NCI-H1417 (cell line): ENCODE measurements at regions not wholly inside any gene's neighbourhood (a gene's known extent, or its start where the extent isn't known, plus 50 kb on each side); places are given as distances from the start of the nearest gene placed in this dataset.
"Not testable (repeated sequence)": the region's sequence is repeated elsewhere in the genome, so short reads cannot be mapped to it uniquely, and the experiment has no call there.

ENCODE experiments used
- DNase-seq, 3 experiments: peaks; one replicate each; lab custom pipeline; 2025; lab: John Stamatoyannopoulos, UW

DNA sequence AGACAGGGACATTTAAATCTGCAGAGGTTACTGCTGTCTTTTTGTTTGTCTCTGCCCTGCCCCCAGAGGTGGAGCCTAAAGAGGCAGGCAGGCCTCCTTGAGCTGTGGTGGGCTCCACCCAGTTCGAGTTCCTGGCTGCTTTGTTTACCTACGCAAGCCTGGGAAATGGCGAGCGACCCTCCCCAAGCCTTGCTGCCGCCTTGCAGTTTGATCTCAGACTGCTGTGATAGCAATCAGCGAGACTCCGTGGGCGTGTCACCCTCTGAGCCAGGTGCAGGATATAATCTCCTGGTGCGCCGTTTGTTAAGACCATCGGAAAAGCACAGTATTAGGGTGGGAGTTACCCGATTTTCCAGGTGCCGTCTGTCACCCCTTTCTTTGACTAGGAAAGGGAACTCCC, 93.3 kb downstream of the ANKRD30BL start:
- not testable (repeated sequence) for DNase-seq

DNA sequence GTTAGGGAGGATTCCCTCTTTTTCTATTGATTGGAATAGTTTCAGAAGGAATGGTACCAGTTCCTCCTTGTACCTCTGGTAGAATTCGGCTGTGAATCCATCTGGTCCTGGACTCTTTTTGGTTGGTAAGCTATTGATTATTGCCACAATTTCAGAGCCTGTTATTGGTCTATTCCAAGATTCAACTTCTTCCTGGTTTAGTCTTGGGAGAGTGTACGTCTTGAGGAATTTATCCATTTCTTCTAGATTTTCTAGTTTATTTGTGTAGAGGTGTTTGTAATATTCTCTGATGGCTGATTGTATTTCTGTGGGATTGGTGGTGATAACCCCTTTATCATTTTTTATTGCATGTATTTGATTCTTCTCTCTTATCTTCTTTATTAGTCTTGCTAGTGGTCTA, 96.4 kb downstream of the ANKRD30BL start:
- peak in 1 of 3 experiments; percentile 0 for DNase-seq

DNA sequence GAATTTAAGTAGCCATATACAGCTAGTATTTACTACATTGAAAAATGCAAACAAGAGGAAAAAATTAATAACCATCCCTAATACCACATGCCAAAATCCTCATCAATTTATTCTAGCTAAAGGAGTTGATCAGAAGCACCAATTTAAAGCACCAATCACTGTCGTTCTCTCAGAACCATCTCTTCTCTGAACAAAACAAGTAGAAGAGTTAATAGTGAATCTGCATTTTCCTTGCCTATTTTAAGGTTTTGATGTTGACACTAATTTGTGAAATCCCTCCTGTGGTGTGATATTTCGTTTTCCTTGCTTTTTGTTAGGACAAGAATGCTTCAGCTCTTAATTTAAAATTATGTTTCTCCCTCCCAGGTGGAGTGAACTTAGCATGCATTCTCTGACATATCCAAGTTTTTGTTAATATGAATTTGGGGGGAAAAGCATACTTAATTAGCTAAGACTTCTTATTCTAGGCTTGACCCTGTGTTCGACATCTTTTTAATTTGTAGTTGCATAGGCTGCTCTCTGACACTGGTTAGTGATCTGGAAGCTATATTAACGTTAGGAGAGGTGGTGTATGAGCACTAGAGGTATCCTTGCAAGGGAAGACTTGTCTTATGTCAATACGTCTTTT, 122.0 kb downstream of the ANKRD30BL start:
- DNase-seq = peak in 1 of 3 experiments; percentile 19

DNA sequence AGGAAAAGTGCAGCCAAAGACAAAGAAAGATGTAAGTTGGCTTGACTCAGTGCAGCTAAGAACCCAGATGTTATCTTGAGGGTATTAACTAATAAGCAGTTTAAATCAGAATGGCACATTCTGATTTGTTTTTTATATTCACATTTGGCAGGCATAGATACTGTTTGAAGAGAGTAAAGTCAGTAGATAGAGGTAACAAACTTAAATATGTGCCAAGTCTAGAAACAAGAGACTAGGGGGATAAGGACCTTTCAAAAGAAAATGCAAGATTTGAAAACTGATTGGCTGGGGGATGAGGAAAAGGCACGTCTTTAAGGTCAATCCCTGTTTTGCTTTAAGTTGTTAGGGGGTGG, 122.9 kb downstream of the ANKRD30BL start:
- not testable (repeated sequence) for DNase-seq

DNA sequence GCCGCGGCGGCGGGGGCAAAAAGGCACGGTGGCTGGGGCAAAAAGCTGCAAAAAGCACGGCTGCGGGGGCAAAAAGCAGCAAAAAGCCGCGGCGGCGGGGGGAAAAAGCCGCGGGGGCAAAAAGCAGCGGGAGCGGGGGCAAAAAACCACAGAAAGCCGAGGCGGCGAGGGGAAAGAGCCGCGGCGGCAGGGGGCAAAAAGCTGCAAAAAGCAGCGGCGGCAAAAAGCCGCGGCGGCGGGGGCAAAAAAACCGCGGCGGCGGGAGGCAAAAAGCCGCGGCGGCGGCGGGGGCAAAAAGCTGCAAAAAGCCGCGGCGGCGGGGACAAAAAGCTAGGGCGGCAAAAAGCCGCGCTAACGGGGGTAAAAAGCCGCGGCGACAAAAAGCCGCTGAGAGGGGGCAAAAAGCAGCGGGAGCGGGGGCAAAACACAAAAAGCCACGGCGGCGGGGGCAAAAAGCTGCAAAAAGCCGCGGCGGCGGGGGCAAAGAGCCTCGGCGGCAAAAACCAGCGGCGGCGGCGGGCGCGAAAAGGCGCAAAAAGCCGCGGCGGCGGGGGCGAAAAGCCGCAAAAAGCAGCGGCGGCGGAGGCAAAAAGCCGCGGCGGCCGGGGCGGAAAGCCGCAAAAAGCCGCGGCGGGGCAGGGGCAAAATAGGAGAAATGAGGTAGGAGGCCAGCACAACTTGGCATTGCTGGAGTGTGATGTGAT, 123.4 kb downstream of the ANKRD30BL start:
- peak; percentile 20 to 73 (median 66) for DNase-seq

DNA sequence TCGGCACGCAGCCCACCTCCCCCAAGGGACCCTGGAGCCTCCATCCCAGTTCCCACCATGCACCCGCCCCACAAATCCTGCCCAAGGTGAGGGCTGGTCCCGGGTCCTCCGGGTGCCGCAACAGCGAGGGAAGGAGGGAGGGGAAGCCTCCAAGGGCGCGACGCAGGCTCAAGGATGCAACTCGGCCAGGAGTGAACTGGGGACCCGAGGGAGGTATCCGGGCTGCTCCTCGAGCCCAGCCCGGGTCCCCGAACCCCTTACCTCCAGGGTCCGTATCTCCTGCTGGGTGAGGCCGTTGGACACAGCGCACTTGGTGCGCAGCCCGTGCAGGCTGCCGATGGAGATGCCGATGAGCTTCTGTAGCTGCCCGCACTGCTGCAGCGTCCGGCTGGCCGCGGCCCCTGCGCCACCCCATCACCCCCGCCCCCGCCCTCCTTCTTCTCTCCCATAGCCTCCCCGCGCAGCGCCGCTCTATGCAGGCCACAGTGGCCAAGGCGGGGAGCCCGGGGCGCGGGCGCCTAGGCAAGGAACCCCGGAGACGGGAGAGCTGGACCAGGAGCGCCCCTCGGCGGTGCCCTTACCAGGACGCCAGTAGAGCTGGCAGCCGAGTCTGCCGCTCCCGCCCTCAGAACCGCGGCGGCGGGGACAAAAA, 124.1 kb downstream of the ANKRD30BL start:
- peak; percentile 31 to 67 (median 63) for DNase-seq

DNA sequence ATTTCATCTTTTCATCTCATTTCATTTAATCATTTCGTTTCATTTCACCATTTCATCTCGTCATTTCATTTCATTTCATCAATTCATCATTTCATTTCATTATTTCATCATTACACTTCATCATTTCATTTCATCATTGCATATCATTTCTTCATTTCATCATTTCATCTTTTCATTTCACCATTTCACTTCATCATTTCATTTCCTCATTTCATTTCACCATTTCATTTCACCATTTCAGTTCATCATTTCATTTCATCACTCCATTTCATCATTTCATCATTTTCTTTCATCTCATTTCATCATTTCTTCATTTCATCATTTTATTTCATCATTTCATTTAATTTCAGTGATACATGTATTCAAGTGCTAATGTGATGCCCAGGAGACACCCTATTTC, 127.1 kb downstream of the ANKRD30BL start:
- DNase-seq = no peak

DNA sequence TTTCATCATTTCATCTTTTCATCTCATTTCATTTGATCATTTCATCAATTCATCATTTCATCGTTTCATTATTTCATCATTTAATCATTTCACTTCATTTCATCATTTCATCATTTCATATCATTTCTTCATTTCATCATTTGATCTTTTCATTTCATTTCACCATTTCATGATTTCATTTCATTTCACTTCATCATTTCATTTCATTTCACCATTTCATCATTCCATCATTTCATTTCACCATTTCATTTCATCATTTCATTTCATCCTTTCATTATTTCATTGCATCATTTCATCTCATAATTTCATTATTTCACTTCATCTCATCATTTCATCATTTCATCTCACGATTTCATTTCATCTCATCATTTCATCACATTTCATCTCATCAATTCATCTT, 127.8 kb downstream of the ANKRD30BL start:
- no peak for DNase-seq

DNA sequence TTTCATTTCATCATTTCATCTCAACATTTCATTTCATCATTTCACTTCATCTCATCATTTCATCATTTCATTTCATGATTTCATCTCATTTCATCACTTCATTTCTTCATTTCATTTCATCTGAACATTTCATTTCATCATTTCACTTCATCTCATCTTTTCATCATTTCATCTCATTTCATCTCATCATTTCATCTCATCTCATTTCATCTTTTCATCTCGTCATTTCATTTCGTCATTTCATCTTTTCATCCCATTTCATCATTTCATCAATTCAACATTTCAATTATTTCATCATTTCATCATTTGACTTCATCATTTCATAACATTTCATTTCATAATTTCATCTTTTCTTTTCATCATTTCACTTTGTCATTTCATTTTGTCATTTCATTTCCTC, 128.4 kb downstream of the ANKRD30BL start:
- no peak for DNase-seq

DNA sequence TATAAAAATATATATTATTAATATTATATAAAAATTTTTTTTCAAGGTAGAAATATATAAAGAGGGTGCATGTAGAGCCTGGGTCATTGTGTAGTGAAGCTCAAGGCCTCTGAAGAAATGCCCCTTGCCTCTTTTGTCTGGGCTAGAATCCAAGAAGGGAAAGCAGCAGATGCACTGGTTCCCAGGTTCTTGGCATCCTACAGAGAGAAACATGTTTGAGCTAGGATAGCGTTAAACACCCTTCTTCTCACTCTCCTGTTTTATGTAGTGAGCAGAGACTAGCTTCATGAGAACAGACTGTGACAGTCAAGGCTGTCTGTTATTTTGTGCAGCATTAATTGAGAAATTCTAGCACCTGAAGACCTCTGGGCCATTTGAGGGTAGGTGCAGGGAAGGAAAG, 149.7 kb downstream of the ANKRD30BL start:
- DNase-seq = not testable (repeated sequence)

DNA sequence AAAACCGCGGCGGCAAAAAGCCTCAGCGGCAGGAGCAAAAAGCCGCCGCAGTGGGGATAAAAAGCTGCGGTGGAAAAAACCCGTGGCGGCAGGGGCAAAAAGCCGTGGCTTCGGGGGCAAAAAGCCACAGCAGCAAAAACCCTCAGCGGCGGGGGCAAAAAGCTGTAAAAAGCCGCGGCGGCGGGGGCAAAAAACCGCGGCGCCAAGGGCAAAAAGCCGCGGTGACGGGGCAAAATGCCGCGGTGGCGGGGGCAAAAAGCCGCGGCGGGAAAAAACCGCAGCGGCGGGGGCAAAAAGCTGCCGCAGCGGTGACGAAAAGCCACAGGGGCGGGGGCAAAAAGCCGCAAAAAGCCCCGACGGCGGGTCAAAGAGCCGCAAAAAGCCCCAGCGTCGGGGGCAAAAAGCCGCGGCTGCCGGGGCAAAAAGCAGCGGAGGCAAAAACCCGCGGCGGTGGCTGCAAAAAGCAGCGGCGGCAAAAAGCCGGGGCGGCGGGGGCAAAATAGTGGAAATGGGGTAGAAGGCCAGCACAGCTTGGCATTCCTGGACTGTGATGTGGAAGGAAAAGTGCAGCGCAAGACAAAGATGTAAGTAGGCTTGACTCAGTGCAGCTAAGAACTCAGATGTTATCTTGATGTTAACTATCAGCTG, 151.8 kb downstream of the ANKRD30BL start:
- peak in 2 of 3 experiments; percentile 30 to 47 for DNase-seq

DNA sequence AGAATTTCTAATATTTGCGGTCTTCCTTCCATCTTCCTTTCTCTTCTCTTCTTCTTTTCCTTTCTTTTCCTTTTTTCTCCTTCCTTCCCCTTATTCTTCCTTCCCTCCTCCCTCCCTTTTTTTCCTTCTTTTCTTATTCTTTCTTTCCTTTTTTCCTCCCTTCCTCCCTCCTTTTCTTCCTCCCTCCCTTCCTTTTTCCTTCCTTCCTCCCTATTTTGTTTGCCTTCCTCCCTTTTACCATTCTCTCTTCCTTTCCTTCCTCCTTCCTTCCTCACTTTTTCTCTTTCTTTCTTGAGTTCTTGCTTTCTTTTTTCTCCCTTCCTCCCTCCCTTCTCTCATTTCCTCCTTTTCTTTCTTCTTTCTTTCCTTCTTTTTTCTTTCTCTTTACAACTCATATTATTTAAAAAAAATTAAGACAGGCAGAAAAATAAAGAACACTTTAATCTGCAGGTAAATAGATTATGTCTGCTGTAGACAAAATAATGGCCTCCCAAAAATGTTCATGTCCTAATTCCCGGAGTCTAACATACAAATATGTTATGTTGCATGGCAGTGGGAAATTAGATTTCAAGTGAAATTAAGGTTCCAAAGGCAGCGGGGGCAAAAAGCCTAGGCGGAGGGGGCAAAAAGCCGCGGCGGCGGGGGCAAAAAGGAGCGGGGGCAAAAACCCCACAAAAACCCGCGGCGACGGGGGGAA, 152.4 kb downstream of the ANKRD30BL start:
- DNase-seq = peak in 1 of 3 experiments; percentile 37

DNA sequence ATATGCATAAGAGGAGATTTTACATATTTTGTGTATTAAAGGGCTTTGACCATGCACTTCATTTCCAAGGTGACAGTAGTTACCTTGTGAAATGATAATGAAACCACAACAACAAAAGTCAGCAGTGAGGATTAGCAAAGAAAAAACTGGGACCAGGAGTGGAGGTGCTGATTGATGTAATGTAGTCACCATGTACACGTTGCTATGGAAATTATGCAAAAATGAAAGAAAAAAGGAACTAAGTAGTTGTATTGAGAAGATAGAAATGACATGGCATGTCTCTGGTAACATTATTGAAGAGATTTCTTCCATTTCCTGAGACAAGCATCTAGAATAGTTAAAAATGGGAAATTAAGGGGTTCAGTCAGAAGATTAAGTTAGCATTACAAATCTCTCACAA, 171.0 kb downstream of the ANKRD30BL start:
- not testable (repeated sequence) for DNase-seq

DNA sequence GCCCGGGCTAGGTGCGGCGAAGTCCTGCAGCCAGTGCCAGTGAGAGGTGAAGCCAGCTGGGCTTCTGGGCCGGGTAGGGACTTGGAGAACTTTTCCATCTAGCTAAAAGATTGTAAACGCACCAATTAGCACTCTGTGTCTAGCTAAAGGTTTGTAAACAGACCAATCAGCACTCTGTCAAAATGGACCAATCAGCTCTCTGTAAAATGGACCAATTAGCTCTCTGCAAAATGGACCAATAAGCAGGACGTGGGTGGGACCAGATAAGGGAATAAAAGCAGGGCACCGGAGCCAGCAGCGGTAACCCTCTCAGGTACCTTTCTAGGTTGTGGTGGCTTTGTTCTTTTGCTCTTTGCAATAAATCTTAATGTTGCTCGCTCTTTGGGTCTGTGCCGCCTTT, 195.1 kb downstream of the ANKRD30BL start:
- peak in 1 of 3 experiments; percentile 59 for DNase-seq

DNA sequence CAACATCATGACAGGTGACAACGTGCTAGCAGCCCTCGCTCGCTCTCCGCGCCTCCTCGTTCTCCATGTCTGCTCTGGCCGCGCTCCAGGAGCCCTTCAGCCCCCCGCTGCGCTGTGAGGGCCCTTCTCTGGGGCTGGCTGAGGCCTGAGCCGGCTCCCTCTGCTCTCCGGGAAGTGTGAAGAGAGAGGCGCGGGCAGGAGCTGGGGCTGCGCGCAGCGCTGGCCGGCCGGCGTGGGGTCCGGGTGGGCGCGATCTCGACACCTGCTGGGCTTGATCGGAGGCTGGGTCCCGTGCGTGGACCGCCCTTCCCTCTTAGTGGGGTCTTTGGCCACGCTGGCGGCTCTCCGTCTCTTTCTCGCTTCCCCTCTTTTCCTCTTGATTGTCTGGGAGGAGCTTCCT, 195.5 kb downstream of the ANKRD30BL start:
- peak in 2 of 3 experiments; percentile 51 to 61 for DNase-seq

DNA sequence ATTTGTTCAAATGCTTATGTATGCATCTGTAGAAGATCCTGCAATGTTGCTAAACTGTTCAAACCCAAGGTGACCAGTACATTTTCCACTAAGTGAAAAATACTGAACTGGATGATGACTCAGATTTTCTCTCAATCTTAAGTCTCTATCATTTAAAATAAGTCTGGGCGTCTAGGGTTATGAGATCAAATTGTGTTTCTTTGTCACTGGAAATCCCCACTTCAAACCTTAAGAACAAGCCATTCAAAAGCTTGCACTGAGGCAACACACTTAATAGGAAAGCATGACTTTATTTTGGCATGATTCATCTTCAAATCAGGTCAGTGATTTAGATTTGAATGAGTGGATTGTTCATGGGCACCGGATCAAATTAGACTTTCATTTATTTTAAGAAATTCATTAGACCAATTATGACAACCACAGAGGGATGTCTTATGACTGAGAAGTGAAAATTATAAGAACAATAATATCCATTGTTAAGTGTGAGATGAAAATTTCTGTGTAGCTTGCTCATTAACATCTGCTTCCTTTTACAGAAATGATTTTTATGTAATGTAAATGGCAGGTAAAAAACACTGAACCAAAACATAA, 203.6 kb downstream of the ANKRD30BL start:
- DNase-seq = not testable (repeated sequence)

DNA sequence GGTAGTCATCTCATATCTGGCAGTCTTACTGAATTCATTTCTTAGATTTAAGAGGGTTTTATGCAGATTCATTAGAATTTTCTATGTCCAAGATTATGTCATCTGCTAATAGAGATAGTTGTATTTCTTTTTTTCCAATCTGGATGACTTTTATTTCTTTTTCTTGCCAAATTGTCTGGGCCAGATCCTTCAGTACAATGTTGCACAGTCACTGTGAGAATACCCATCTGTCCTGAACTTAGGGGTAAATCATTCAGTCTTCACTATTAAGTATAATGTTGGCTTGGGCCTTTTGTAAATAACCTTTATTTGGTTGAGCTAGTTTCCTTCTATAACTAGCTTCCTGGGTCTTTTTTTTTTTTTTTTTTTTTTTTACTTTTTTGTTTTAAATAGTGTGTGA, 213.1 kb downstream of the ANKRD30BL start:
- DNase-seq = not testable (repeated sequence)

DNA sequence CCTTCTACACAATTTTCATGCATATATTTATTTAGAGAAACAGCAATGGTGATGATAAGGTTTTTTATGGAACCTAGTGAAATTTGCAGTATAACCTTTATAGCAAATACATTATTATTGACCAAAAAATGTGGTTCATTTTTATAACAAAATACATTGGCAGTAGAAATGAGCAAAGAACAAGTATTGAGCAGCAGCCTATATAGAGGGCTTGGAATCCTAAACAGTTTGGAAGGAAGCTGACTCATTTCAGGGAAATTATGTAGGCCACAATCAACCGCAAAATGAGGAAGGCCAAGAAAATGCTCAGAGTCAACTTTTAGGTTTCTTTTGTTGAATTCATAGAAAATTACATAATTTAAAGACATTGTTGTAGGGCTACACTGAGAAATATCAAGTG, 238.5 kb downstream of the ANKRD30BL start:
- DNase-seq = not testable (repeated sequence)

DNA sequence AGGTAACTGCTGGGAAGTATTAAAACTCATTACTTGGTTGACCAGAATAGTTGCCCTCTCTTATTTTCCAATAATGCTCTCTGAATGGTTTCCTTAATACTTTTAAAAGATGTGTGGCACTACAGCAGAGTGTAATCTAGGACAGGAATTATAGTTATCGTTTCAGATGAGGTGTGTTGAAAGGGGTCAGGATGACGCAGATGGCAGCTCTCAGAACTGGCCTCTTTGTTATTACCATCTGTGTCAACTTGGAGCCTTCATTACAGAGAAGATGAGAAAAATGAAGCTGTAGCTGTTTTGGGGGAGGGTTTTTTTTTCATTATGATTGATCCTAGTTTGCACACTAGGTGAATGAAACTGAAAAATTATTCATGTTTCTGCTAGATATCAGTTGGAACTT, 238.9 kb downstream of the ANKRD30BL start:
- not testable (repeated sequence) for DNase-seq
